ENCODE measurements at regions not wholly inside any gene's neighbourhood (a gene's known extent, or its start where the extent isn't known, plus 50 kb on each side); places are given as distances from the start of the nearest gene placed in this dataset.

DNA sequence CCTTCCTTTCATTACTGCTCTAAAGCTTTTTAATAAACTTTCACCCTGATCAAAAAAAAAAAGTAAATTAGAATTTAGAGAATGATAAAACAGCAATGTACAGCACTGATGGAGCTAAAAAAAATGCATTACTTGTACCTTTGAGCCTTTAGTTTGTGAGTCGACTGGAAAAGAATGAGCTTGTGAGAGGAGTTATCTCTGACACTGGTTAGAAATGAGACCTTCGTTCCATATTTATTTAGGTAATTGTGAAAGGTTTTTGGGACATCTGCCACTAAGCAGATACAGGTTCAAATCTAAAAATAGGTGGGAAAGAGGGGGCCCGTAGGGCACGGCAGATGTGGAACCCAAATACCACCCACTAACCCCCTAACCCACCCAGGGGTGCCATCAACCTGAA is 376.8 kb downstream of the ICE1 start:
- Histone ChIP-seq H3K27ac (ENCODE audit: low read depth in 2 of 2, low read length in 2 of 2) (no peak overlapping the region), H3K9me3 (ENCODE audit: control insufficient read depth in 2 of 3, insufficient read depth in 1 of 3, low read length in 3 of 3) (no peaks in the 10 kb centered on the region), H3K27me3 (ENCODE audit: control insufficient read depth, insufficient read depth, low read length) (no peaks in the 10 kb centered on the region), H3K9ac (ENCODE audit: low read length in 3 of 3) (no peak overlapping the region), H3K4me3 (ENCODE audit: low read length in 3 of 3) (no peak overlapping the region), H3K36me3 (ENCODE audit: control insufficient read depth in 2 of 3, insufficient read depth in 3 of 3, low read length in 3 of 3) (no peaks in the 10 kb centered on the region), H3K4me1 (ENCODE audit: control insufficient read depth in 2 of 3, insufficient read depth in 2 of 3, low read depth in 1 of 3, low read length in 3 of 3) (no peaks in the 10 kb centered on the region)
- FAIRE-seq = no peak
- TF ChIP-seq, protein P1, sequence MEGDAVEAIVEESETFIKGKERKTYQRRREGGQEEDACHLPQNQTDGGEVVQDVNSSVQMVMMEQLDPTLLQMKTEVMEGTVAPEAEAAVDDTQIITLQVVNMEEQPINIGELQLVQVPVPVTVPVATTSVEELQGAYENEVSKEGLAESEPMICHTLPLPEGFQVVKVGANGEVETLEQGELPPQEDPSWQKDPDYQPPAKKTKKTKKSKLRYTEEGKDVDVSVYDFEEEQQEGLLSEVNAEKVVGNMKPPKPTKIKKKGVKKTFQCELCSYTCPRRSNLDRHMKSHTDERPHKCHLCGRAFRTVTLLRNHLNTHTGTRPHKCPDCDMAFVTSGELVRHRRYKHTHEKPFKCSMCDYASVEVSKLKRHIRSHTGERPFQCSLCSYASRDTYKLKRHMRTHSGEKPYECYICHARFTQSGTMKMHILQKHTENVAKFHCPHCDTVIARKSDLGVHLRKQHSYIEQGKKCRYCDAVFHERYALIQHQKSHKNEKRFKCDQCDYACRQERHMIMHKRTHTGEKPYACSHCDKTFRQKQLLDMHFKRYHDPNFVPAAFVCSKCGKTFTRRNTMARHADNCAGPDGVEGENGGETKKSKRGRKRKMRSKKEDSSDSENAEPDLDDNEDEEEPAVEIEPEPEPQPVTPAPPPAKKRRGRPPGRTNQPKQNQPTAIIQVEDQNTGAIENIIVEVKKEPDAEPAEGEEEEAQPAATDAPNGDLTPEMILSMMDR (IDR thresholded peaks at IDR 0.05; ENCODE audit: borderline replicate concordance, extremely low read depth, insufficient read depth) = no peak
- no peak for DNase-seq
- intact Hi-C loops (cut with DNase I) = no loop called here

- H3K9ac ChIP-seq (ENCODE audit: low read length in 3 of 3) = no peak overlapping the region
- intact Hi-C loops (cut with DNase I) = no loop called here
- H3K27ac ChIP-seq (ENCODE audit: low read depth in 2 of 2, low read length in 2 of 2) = no peak overlapping the region
- FAIRE-seq = no peak
- no peak for DNase-seq
- no peaks in the 10 kb centered on the region for H3K27me3 ChIP-seq (ENCODE audit: control insufficient read depth, insufficient read depth, low read length)
- H3K4me3 ChIP-seq (ENCODE audit: low read length in 3 of 3) = no peak overlapping the region
- no peaks in the 10 kb centered on the region for H3K9me3 ChIP-seq (ENCODE audit: control insufficient read depth in 2 of 3, insufficient read depth in 1 of 3, low read length in 3 of 3)
- H3K36me3 ChIP-seq (ENCODE audit: control insufficient read depth in 2 of 3, insufficient read depth in 3 of 3, low read length in 3 of 3) = no peaks in the 10 kb centered on the region
- TF ChIP-seq, protein P1 (IDR thresholded peaks at IDR 0.05; ENCODE audit: borderline replicate concordance, extremely low read depth, insufficient read depth) = no peak
- H3K4me1 ChIP-seq (ENCODE audit: control insufficient read depth in 2 of 3, insufficient read depth in 2 of 3, low read depth in 1 of 3, low read length in 3 of 3) = no peaks in the 10 kb centered on the region
Observed at GRCh38 chr5:5798462-5798861, 376.0 kb downstream of the ICE1 start.

DNA sequence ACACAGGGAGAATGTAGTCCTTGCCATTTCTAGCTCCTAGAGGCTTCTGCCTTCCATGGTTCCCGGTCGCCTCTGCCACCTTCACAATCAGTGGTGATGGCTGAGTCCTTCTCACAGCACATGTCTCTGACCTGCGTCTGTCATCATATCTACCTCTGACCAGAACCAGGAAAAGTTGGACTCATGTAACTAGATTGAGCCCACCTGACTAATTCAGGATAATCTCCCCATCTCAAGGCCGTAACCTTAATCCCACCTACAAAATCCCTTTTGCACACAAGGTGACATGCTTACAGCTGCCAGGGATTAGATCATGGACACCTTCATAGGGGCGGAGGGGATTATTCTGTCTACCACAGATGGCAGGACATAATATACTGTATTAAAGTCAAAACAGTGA is 375.6 kb downstream of the ICE1 start:
- Histone ChIP-seq H3K9me3 (ENCODE audit: control insufficient read depth in 2 of 3, insufficient read depth in 1 of 3, low read length in 3 of 3) (no peaks in the 10 kb centered on the region), H3K9ac (ENCODE audit: low read length in 3 of 3) (no peak overlapping the region), H3K4me3 (ENCODE audit: low read length in 3 of 3) (no peak overlapping the region), H3K36me3 (ENCODE audit: control insufficient read depth in 2 of 3, insufficient read depth in 3 of 3, low read length in 3 of 3) (no peaks in the 10 kb centered on the region), H3K27ac (ENCODE audit: low read depth in 2 of 2, low read length in 2 of 2) (no peak overlapping the region), H3K27me3 (ENCODE audit: control insufficient read depth, insufficient read depth, low read length) (no peaks in the 10 kb centered on the region), H3K4me1 (ENCODE audit: control insufficient read depth in 2 of 3, insufficient read depth in 2 of 3, low read depth in 1 of 3, low read length in 3 of 3) (no peaks in the 10 kb centered on the region)
- TF ChIP-seq, protein P1 (IDR thresholded peaks at IDR 0.05; ENCODE audit: borderline replicate concordance, extremely low read depth, insufficient read depth) = no peak
- no peak for FAIRE-seq
- intact Hi-C loops (cut with DNase I) = no loop called here
- no peak for DNase-seq

- DNase-seq (peak in 1 of 5 donors; percentile 11), FAIRE-seq (no peak)
- TF ChIP-seq, protein P1 (IDR thresholded peaks at IDR 0.05; ENCODE audit: borderline replicate concordance, extremely low read depth, insufficient read depth) = no peak
- H3K4me1 ChIP-seq (ENCODE audit: control insufficient read depth in 2 of 3, insufficient read depth in 2 of 3, low read depth in 1 of 3, low read length in 3 of 3) = no peaks in the 10 kb centered on the region
- no peak overlapping the region for H3K9ac ChIP-seq (ENCODE audit: low read length in 3 of 3)
- H3K9me3 ChIP-seq (ENCODE audit: control insufficient read depth in 2 of 3, insufficient read depth in 1 of 3, low read length in 3 of 3) = no peaks in the 10 kb centered on the region
- no peaks in the 10 kb centered on the region for H3K36me3 ChIP-seq (ENCODE audit: control insufficient read depth in 2 of 3, insufficient read depth in 3 of 3, low read length in 3 of 3)
- H3K27ac ChIP-seq (ENCODE audit: low read depth in 2 of 2, low read length in 2 of 2) = no peak overlapping the region
- intact Hi-C loops (cut with DNase I) = no loop called here
- no peaks in the 10 kb centered on the region for H3K27me3 ChIP-seq (ENCODE audit: control insufficient read depth, insufficient read depth, low read length)
- no peak overlapping the region for H3K4me3 ChIP-seq (ENCODE audit: low read length in 3 of 3)
Observed at GRCh38 chr5:5795074-5795771, 372.7 kb downstream of the ICE1 start.
